ENCODE measurements at regions not wholly inside any gene's neighbourhood (a gene's known extent, or its start where the extent isn't known, plus 50 kb on each side); places are given as distances from the start of the nearest gene placed in this dataset.

DNA sequence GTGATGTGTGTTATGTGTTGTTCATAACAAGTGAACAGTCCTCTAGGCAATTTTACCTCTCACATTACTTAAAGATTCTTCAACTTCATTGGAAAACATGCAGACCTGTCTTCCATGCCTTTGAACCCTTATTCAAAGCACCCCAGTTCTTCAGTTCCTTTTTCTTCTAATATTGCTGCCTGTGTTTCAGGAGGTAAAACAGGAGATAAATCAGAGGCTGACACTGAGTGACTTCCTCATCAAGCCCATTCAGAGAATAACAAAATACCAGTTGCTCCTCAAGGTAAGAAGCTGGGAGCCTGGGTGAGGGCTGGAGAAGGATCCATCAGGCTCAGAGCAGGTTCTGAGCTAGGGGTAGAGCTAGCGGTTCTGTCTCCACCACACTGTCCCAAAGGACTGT lies 71.1 kb upstream of the UMPS start:
- H3K9ac ChIP-seq = no peak overlapping the region
- H2AFZ ChIP-seq = no peak overlapping the region
- H3K36me3 ChIP-seq (ENCODE audit: control insufficient read depth, insufficient read depth, low read length) = no peaks in the 10 kb centered on the region
- TF ChIP-seq, protein P1, sequence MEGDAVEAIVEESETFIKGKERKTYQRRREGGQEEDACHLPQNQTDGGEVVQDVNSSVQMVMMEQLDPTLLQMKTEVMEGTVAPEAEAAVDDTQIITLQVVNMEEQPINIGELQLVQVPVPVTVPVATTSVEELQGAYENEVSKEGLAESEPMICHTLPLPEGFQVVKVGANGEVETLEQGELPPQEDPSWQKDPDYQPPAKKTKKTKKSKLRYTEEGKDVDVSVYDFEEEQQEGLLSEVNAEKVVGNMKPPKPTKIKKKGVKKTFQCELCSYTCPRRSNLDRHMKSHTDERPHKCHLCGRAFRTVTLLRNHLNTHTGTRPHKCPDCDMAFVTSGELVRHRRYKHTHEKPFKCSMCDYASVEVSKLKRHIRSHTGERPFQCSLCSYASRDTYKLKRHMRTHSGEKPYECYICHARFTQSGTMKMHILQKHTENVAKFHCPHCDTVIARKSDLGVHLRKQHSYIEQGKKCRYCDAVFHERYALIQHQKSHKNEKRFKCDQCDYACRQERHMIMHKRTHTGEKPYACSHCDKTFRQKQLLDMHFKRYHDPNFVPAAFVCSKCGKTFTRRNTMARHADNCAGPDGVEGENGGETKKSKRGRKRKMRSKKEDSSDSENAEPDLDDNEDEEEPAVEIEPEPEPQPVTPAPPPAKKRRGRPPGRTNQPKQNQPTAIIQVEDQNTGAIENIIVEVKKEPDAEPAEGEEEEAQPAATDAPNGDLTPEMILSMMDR (IDR thresholded peaks at IDR 0.05) = no peak
- no peaks in the 10 kb centered on the region for H3K79me2 ChIP-seq
- no peak overlapping the region for H3K27ac ChIP-seq
- no peak overlapping the region for H3K4me2 ChIP-seq (ENCODE audit: low read length)
- H3K27me3 ChIP-seq (ENCODE audit: control insufficient read depth, insufficient read depth, low read length) = no peaks in the 10 kb centered on the region
- H3K4me1 ChIP-seq = no peaks in the 10 kb centered on the region
- H3K9me3 ChIP-seq (ENCODE audit: control insufficient read depth, low read length) = no peaks in the 10 kb centered on the region
- no peak overlapping the region for H3K4me3 ChIP-seq (ENCODE audit: low read depth, low read length)

DNA sequence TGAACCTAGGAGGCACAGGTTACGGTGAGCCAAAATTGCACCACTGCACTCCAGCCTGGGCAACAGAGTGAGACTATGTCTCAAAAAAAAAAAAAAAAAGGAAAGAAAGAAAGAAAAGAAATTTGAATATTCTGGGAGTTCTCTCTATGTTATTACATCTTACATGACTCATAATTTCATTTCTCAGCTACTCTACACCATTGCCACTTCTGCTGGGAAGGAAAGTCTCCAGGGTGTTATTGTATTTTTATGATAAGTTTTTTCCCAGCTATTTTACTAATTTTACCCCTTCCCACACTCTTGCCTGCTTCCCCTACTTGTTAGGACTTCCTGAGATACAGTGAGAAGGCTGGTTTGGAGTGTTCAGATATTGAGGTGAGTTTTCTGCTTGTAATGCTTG lies 69.7 kb upstream of the UMPS start:
- H3K36me3 ChIP-seq (ENCODE audit: control insufficient read depth, insufficient read depth, low read length) = no peaks in the 10 kb centered on the region
- no peak overlapping the region for H3K27ac ChIP-seq
- no peak overlapping the region for H3K4me2 ChIP-seq (ENCODE audit: low read length)
- H3K9me3 ChIP-seq (ENCODE audit: control insufficient read depth, low read length) = no peaks in the 10 kb centered on the region
- no peaks in the 10 kb centered on the region for H3K79me2 ChIP-seq
- no peak overlapping the region for H2AFZ ChIP-seq
- no peaks in the 10 kb centered on the region for H3K27me3 ChIP-seq (ENCODE audit: control insufficient read depth, insufficient read depth, low read length)
- H3K4me1 ChIP-seq = peaks cover 4% of the 10 kb centered on the region
- TF ChIP-seq, protein P1 (IDR thresholded peaks at IDR 0.05) = no peak
- H3K9ac ChIP-seq = no peak overlapping the region
- no peak overlapping the region for H3K4me3 ChIP-seq (ENCODE audit: low read depth, low read length)

DNA sequence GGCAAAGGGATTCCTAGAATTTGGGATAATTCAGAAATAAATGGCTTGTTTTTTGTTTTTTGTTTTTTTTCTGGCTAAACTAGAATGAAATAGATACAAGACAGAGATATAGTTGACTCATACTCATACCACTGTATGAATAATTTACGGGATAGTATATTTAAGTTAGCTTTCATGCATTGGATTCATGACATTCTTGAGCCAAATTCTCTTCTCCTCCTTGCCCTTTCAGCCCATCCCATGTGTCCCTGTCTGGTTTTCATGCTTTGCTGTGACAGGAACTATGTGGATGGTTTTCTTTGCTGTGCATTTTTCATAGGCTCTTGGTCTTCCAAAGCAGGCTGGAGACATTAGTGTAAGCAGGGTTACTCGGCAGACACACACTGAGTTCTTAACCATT lies 66.6 kb upstream of the UMPS start:
- H2AFZ ChIP-seq = no peak overlapping the region
- no peaks in the 10 kb centered on the region for H3K36me3 ChIP-seq (ENCODE audit: control insufficient read depth, insufficient read depth, low read length)
- peaks cover 6% of the 10 kb centered on the region for H3K4me1 ChIP-seq

DNA sequence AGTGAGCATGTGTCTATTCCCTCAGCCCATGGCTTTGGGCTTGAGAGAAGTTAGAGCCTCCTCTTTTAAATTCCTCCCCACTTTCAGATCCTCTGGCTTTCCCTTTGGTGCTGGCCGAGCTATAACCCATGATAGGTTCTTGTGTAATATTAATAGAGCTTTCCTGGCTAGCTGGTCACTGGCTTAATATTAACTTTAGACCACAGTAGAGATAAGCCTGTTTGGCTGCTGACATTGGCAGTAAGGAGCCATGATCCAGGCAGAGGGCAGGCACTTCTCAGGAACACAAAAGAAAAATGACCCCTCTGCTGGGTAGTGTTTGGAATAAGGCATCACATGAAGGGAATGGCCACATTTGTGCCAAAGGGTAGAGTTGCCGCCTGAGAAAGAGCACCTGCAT lies 65.4 kb upstream of the UMPS start:
- H3K4me3 ChIP-seq (ENCODE audit: low read depth, low read length) = no peak overlapping the region
- no peak overlapping the region for H3K4me2 ChIP-seq (ENCODE audit: low read length)
- no peak overlapping the region for H2AFZ ChIP-seq
- H3K9me3 ChIP-seq (ENCODE audit: control insufficient read depth, low read length) = no peaks in the 10 kb centered on the region
- H3K27ac ChIP-seq = no peak overlapping the region
- peaks cover 6% of the 10 kb centered on the region for H3K4me1 ChIP-seq
- no peaks in the 10 kb centered on the region for H3K27me3 ChIP-seq (ENCODE audit: control insufficient read depth, insufficient read depth, low read length)
- H3K9ac ChIP-seq = no peak overlapping the region
- TF ChIP-seq, protein P1 (IDR thresholded peaks at IDR 0.05) = no peak
- no peaks in the 10 kb centered on the region for H3K36me3 ChIP-seq (ENCODE audit: control insufficient read depth, insufficient read depth, low read length)
- no peaks in the 10 kb centered on the region for H3K79me2 ChIP-seq

More for the DNA sequence above, 66.6 kb upstream of the UMPS start:
- Histone ChIP-seq H3K27ac (no peak overlapping the region), H3K9me3 (ENCODE audit: control insufficient read depth, low read length) (no peaks in the 10 kb centered on the region), H3K27me3 (ENCODE audit: control insufficient read depth, insufficient read depth, low read length) (no peaks in the 10 kb centered on the region), H3K79me2 (no peaks in the 10 kb centered on the region), H3K4me2 (ENCODE audit: low read length) (no peak overlapping the region), H3K9ac (no peak overlapping the region), H3K4me3 (ENCODE audit: low read depth, low read length) (no peak overlapping the region)
- TF ChIP-seq, protein P1 (IDR thresholded peaks at IDR 0.05) = no peak

DNA sequence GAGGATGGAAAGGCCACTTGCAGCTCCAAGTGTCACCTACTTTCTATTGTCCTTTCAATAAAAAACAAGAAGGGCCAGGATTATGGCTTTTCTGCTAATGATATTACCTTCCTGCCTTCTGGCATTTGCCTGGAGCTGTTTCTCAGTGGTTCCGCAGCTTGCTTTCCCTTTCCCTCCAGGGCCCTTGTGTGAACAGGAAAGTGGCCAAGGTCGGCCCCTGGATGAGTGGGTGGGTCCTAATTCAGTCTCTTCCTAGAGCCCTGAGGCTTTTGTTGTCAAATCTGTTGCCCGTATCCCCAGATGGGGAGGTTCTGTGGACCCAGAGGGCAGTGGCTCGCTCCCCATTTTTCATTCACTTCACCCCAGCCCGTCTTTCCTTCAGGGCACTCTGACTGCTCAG lies 64.2 kb upstream of the UMPS start:
- H3K4me2 ChIP-seq (ENCODE audit: low read length) = no peak overlapping the region
- no peaks in the 10 kb centered on the region for H3K27me3 ChIP-seq (ENCODE audit: control insufficient read depth, insufficient read depth, low read length)
- H3K27ac ChIP-seq = no peak overlapping the region
- H3K9me3 ChIP-seq (ENCODE audit: control insufficient read depth, low read length) = no peaks in the 10 kb centered on the region
- TF ChIP-seq, protein P1 (IDR thresholded peaks at IDR 0.05) = no peak
- peaks cover 6% of the 10 kb centered on the region for H3K4me1 ChIP-seq
- H2AFZ ChIP-seq = no peak overlapping the region
- no peak overlapping the region for H3K9ac ChIP-seq
- no peak overlapping the region for H3K4me3 ChIP-seq (ENCODE audit: low read depth, low read length)
- no peaks in the 10 kb centered on the region for H3K36me3 ChIP-seq (ENCODE audit: control insufficient read depth, insufficient read depth, low read length)
- no peaks in the 10 kb centered on the region for H3K79me2 ChIP-seq

Measured in parathyroid adenoma (tissue), 2 donors.